GM21717 (cell line): ENCODE measurements at regions not wholly inside any gene's neighbourhood (a gene's known extent, or its start where the extent isn't known, plus 50 kb on each side); places are given as distances from the start of the nearest gene placed in this dataset.
"Not testable (repeated sequence)": the region's sequence is repeated elsewhere in the genome, so short reads cannot be mapped to it uniquely, and the experiment has no call there.

Experiments used
- ATAC-seq: cut with Tn5 transposase; IDR thresholded peaks from one replicate; pipeline ENCODE4 v1.9.1; 2021; ENCODE audit warnings: mild to moderate bottlenecking, moderate library complexity; ENCODE audit not compliant: unreplicated experiment

- ATAC-seq: no peak
Observed at GRCh38 chr6:84635081-84635761, 129.2 kb downstream of the TBX18 start.

- no peak for ATAC-seq
Observed at GRCh38 chr6:84633771-84634170, 130.6 kb downstream of the TBX18 start.

GRCh38 chr6:84626527-84626926, 137.9 kb downstream of the TBX18 start:
- not testable (repeated sequence) for ATAC-seq

- ATAC-seq: no peak
Observed at GRCh38 chr6:84625506-84625905, 138.9 kb downstream of the TBX18 start.

- no peak for ATAC-seq
Observed at GRCh38 chr6:84623956-84624680, 140.3 kb downstream of the TBX18 start.

GRCh38 chr6:84618836-84619235, 145.6 kb downstream of the TBX18 start:
- ATAC-seq: no peak

- ATAC-seq: no peak
Observed at GRCh38 chr6:84618046-84618752, 146.2 kb downstream of the TBX18 start.

GRCh38 chr6:84615987-84616386, 148.4 kb downstream of the TBX18 start:
- ATAC-seq: no peak

GRCh38 chr6:84615113-84615850, 149.1 kb downstream of the TBX18 start:
- ATAC-seq: no peak

GRCh38 chr6:84606860-84607259, 157.5 kb downstream of the TBX18 start:
- no peak for ATAC-seq

GRCh38 chr6:84605298-84605697, 159.1 kb downstream of the TBX18 start:
- ATAC-seq: no peak

GRCh38 chr6:84601366-84601765, 163.0 kb downstream of the TBX18 start:
- no peak for ATAC-seq

- ATAC-seq: no peak
Observed at GRCh38 chr6:84599991-84600390, 164.4 kb downstream of the TBX18 start.

GRCh38 chr6:84597238-84597875, 167.0 kb downstream of the TBX18 start:
- ATAC-seq: no peak

- no peak for ATAC-seq
Observed at GRCh38 chr6:84596488-84596887, 167.9 kb downstream of the TBX18 start.

- no peak for ATAC-seq
Observed at GRCh38 chr6:84588697-84589080, 175.7 kb downstream of the TBX18 start.

- ATAC-seq: not testable (repeated sequence)
Observed at GRCh38 chr6:84587994-84588696, 176.3 kb downstream of the TBX18 start.

GRCh38 chr6:84587202-84587940, 177.0 kb downstream of the TBX18 start:
- not testable (repeated sequence) for ATAC-seq

- no peak for ATAC-seq
Observed at GRCh38 chr6:84583784-84584183, 180.6 kb downstream of the TBX18 start.
